ENCODE measurements at regions not wholly inside any gene's neighbourhood (a gene's known extent, or its start where the extent isn't known, plus 50 kb on each side); places are given as distances from the start of the nearest gene placed in this dataset.

- TF ChIP-seq CTCF (IDR thresholded peaks at IDR 0.05; ENCODE audit: insufficient read depth, low read depth, low read length): no peak
- TF ChIP-seq EZH2 (IDR thresholded peaks at IDR 0.05; ENCODE audit: insufficient read depth, low read length): no peak
Observed at GRCh38 chr17:10920558-10921108, 82.7 kb upstream of the PIRT start.
